ACHN (cell line): ENCODE measurements at regions not wholly inside any gene's neighbourhood (a gene's known extent, or its start where the extent isn't known, plus 50 kb on each side); places are given as distances from the start of the nearest gene placed in this dataset.

Source experiments
- DNase-seq: peaks from one replicate; pipeline ENCODE4 v3.0.0-alpha.2; 2015
- in situ Hi-C: cut with HindIII; loops from 2 replicates; pipeline ENCODE4 v1.10.0; 2017; ENCODE audit warnings: low sequenced_read_pairs, low pct_ligation_motif_present, low pct_unique_long_range_greater_than_20kb

DNA sequence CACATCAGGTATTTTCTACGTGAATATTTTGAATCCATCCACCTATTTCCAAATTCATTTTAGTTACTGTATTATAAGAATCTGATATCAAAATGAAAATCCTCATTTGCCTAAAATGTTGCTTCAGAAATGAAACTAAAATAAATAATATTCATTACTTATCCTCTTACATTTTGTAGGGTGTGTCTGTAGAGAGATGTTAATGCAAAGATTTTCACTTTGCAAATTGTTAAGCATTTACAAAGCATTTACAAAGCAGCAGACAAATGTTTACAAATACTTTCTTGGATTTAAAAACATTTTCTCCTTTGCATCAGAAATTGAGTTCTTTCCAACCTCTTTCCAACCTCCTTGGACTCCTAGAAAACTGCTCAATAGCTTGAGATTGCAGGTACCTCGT, 360.0 kb upstream of the DCN start:
- no peak for DNase-seq
- in situ Hi-C loops, result no loop called here

DNA sequence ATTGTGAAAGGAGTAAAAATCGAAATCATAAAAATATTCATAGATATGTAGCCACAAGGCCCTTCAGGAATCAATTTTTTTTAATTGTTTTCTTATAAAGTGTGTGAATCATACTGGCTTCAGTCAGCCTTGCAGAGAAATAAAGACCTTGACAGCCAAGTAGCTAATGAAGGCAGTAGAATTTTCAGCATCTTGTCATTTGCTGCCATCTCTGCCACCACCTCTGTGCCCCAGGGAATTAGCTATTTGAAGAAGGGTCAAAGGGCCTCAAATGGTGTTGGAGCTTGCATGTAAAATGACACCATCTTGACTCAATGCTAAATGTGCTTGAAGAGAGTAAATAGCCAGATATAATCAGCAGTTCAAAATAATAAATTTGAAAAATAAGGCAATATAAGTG, 359.4 kb upstream of the DCN start:
- DNase-seq, result no peak

DNA sequence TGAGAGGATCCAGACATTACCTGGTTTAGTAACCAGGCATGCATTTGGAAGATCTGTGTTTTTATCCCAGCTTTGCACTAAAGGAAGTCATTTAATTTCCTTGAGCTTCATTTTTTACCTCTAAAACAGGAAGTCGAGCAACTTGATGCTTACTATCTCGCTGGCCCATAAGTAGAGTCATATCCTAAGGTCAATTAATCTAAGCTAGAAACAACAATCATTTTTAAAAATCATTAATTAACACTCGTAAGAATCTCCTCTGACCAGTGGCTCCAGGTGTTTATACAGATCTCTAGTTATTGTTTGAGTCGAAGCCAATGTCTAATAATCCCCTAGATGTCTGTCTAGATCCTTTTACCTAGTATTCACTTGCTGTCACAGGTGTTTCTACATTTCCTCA, 355.8 kb upstream of the DCN start:
- in situ Hi-C loops, result no loop called here
- DNase-seq, result no peak

More for the DNA sequence above, 359.4 kb upstream of the DCN start:
- in situ Hi-C loops, result no loop called here

GRCh38 chr12:91533366-91533765, 350.7 kb upstream of the DCN start:
- in situ Hi-C loops, result no loop called here
- DNase-seq, result no peak

- in situ Hi-C loops, result no loop called here
- DNase-seq, result no peak
Measured at GRCh38 chr12:91529829-91530228, 347.2 kb upstream of the DCN start.

GRCh38 chr12:91523831-91524230, 341.2 kb upstream of the DCN start:
- in situ Hi-C loops, result no loop called here
- no peak for DNase-seq

- in situ Hi-C loops, result no loop called here
- no peak for DNase-seq
Measured at GRCh38 chr12:91516695-91517047, 334.1 kb upstream of the DCN start.

DNA sequence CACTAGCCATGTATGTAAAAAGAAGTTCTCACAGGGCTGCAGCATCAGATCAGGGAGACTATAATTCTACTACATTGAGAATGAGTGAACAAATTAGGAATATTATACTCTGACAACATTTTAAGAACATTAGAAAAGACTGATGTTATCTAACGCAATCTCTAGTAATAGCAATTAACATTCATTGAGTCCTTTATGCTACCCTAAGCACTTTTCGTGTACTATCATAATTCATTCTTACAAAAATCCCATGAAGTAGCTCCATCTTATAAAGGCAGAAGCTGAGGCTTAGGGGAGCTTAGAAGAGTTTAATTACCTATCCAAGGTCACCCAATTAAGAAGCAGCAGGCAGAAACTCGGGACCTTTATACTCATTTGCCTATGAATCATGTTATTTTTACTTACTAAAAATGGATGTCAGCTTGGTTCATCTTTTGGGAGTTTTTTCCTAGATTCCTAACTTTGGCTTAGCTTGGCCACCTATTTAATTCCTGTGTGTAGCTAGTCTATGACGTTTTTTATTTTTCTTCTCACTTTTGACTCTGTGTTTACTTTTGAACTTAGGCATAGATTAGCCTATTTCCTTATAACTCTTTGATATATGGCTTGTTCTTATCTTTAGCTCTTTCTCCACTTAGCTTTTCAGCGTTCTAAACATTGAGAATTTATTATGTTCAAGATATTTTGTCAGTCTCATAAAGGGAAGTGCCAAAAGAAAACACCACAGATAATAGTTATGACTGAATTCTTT, 333.5 kb upstream of the DCN start:
- DNase-seq, result no peak
- in situ Hi-C loops, result no loop called here

- in situ Hi-C loops, result no loop called here
- no peak for DNase-seq
Measured at GRCh38 chr12:91513313-91513712, 330.7 kb upstream of the DCN start.

GRCh38 chr12:91511795-91512420, 329.3 kb upstream of the DCN start:
- in situ Hi-C loops, result no loop called here
- DNase-seq, result no peak

DNA sequence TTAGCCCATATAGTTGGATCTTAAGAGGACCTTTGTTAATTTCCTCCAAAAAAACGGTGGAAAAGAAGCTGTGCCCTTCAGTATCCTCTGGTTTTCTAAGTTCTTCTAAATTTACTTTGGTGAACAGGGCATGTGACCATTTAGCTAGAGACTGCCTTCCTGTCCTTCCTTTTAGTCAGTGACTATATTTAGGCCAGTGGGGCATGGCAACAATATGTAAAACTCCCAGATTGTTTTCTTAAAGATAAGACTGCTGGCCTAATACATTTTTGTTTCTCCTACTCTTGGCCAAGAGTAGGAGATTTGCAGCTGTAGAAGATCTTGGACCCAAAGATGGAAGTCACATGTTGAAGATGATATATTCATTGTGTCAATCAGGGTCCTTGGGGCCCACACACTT, 325.1 kb upstream of the DCN start:
- DNase-seq, result no peak
- in situ Hi-C loops, result no loop called here

DNA sequence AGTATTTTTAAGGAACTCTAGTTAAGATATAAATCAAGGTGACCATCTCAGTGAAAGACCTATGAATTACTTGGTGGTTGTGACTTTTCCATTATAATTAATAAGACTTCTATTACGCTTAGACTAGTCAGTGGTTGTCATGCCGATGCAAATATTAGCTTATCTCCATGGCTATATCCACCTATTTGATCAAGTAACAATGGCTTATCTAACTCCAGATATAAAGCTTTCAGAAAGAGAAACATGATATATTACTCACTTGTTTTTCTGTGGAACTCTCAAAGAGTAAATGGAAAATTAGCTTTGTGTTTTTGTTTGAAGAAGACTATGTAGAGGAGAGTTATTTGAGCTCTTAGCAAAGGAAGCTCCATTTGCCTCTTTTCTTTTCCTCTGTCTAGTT, 323.8 kb upstream of the DCN start:
- no peak for DNase-seq
- in situ Hi-C loops, result no loop called here

GRCh38 chr12:91505006-91505405, 322.4 kb upstream of the DCN start:
- in situ Hi-C loops, result no loop called here
- DNase-seq, result no peak

GRCh38 chr12:91502208-91502607, 319.6 kb upstream of the DCN start:
- DNase-seq, result no peak
- in situ Hi-C loops, result no loop called here

DNA sequence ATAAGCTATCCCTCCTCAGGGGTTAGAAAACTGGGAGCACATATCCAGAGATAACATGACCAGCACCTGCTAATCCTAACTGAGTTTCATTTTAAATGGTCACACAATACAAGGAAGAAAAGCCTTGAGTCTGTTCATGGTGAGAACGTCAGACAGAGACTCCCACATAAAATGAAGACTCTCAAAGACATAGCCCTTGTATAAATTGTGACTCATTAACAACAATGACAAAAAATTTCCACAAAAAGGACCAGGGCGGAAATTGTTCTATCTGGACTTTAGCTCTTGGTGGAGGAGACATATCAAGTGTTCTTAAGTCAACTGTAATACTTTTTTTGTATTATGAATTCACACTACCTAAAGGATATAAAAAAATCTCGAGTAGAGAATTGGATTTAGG, 313.7 kb upstream of the DCN start:
- in situ Hi-C loops, result no loop called here
- no peak for DNase-seq

GRCh38 chr12:91493308-91493707, 310.7 kb upstream of the DCN start:
- no peak for DNase-seq
- in situ Hi-C loops, result no loop called here

GRCh38 chr12:91492648-91493047, 310.0 kb upstream of the DCN start:
- in situ Hi-C loops, result no loop called here
- DNase-seq, result no peak

DNA sequence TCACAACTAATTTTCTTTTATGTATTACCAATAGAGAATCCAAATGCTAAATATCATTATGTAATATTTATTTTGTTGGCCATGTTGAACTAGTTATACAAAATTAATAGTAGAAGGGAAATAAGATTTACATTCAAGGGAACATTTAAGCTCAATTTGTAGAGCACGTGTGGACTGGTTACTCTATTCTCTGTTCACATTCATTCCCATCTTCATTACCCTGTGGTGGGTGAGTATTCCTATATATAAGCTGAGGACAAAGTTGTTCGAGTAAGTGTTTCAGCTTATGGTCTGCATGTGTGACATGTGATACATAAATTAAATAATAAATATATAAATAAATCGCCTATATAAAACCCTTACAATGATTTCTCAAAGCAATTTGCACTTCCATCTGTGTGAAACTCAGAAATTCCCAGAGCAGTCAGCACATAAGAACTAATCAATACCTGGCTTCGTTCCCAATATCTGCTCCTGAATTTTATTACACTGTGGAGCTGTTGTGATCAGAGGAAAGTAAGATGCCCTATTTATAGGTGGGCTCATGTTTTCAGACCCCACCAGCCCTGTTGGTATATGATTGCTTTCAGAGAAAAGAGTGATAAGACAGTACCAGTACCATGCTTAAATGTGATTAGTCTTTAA, 308.2 kb upstream of the DCN start:
- no peak for DNase-seq
- in situ Hi-C loops, result no loop called here

DNA sequence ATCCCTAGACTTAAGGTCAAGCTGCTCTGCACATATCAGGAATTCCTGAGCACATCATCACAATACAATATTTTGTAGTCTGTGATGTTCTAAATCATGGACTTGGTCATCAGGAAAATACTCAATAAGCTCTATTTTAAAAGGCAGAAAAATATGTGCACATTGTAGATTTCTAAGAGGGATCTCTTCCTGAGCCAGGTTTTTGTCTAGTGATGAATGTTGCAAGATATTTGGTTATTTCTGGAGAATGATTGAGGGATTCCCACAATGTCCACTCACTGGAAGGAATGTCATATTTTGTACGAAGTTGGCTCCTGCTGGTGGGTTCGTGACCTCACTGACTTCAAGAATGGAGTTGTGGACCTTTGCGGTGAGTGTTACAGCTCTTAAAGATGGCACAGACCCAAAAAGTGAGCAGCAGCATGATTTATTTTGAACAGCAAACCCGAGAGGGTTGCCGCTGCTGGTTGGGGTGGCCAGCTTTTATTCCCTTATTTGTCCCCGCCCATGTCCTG, 300.9 kb upstream of the DCN start:
- DNase-seq, result no peak

DNA sequence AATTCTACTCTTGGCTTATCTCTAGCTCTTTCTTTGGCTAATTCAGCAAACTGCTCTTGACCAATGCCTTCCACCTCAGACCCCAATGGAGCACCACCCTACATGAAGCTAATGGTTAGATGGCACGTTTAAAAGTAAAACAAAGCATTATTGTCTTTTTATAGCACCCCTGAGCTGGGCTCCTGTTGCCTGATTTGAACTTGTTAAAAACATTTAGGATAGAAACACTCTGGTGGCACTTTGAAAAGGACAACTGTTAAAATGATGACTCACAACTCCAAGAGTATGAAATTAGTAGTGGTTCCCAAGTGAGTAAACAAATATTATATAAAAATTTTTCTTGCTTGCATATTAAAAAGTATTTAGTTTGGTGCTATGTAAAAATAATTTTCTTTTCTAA, 299.6 kb upstream of the DCN start:
- no peak for DNase-seq
- in situ Hi-C loops, result no loop called here

More for the DNA sequence above, 300.9 kb upstream of the DCN start:
- in situ Hi-C loops, result no loop called here
